Muscle of leg (tissue), 3 donors: ENCODE measurements at regions not wholly inside any gene's neighbourhood (a gene's known extent, or its start where the extent isn't known, plus 50 kb on each side); places are given as distances from the start of the nearest gene placed in this dataset.
"Not testable (repeated sequence)": the region's sequence is repeated elsewhere in the genome, so short reads cannot be mapped to it uniquely, and the experiment has no call there.

Experiments used
- DNase-seq: peaks from one replicate; pipeline ENCODE4 v3.0.0; 2013
- H3K27ac ChIP-seq: one replicate; pipeline ENCODE4 v1.5.1; 2013; ENCODE audit warnings: mild to moderate bottlenecking, low read length, control low read depth
- H3K27me3 ChIP-seq: one replicate; pipeline ENCODE4 v1.6.1; 2013; ENCODE audit warnings: low read length; ENCODE audit not compliant: control insufficient read depth, insufficient read depth
- H3K36me3 ChIP-seq: one replicate; pipeline ENCODE4 v1.6.1; 2013; ENCODE audit warnings: low read length; ENCODE audit not compliant: control insufficient read depth, insufficient read depth
- H3K4me1 ChIP-seq: one replicate; pipeline ENCODE4 v1.6.1; 2013; ENCODE audit warnings: low read length; ENCODE audit not compliant: control insufficient read depth, insufficient read depth
- H3K4me3 ChIP-seq: one replicate; pipeline ENCODE4 v1.5.1; 2013; ENCODE audit warnings: low read length, control low read depth
- H3K9me3 ChIP-seq: replicated peaks from 2 replicates; pipeline ENCODE4 v1.6.1; 2013; ENCODE audit warnings: low read depth, low read length; ENCODE audit not compliant: control insufficient read depth
- WGBS: methylation state at CpG from one replicate; pipeline ENCODE4 v1.1.5; 2013; ENCODE audit warnings: missing lambda C conversion rate; ENCODE audit not compliant: insufficient coverage; 5-methylcytosine and 5-hydroxymethylcytosine counted together

DNA sequence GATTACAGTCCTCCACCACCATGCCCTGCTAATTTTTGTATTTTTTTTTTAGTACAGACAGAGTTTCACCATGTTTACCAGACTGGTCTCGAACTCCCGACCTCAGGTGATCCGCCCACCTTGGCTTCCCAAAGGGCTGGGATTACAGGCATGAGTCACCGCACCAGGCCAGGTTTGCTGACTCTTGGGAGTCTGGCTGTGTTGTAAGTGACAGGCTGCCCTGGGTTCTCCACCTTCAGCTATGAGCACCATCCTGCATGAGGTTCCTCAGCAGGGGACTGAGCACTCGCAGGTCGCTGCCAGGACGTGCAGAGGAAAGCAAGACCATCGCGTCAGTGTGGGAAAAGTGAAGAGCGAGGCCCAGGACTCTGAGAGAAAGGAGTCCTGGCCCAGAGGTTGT is 112.6 kb upstream of the NDUFV2 start:
- H3K27ac ChIP-seq = no peak overlapping the region
- no peak overlapping the region for H3K4me3 ChIP-seq
- H3K9me3 ChIP-seq = no peaks in the 10 kb centered on the region
- H3K4me1 ChIP-seq = peaks cover 11% of the 10 kb centered on the region
- DNase-seq = no peak
- H3K36me3 ChIP-seq = no peaks in the 10 kb centered on the region
- H3K27me3 ChIP-seq = no peaks in the 10 kb centered on the region
- WGBS = 78% methylated on average over 8 of the region's 10 CpGs

GRCh38 chr18:8990276-8991031 is 112.0 kb upstream of the NDUFV2 start:
- no peak overlapping the region for H3K27ac ChIP-seq
- DNase-seq = peak; percentile 57

GRCh38 chr18:8991155-8991554 is 111.3 kb upstream of the NDUFV2 start:
- no CpG with 5 or more reads among the region's 2 CpGs for WGBS
- H3K4me1 ChIP-seq = peaks cover 11% of the 10 kb centered on the region
- H3K4me3 ChIP-seq = no peak overlapping the region
- H3K27me3 ChIP-seq = no peaks in the 10 kb centered on the region
- DNase-seq = peak; percentile 35
- no peak overlapping the region for H3K27ac ChIP-seq
- H3K9me3 ChIP-seq = no peaks in the 10 kb centered on the region
- H3K36me3 ChIP-seq = no peaks in the 10 kb centered on the region

More at GRCh38 chr18:8990276-8991031, 112.0 kb upstream of the NDUFV2 start:
- Histone ChIP-seq H3K9me3 (no peaks in the 10 kb centered on the region), H3K4me3 (no peak overlapping the region), H3K4me1 (peaks cover 11% of the 10 kb centered on the region), H3K36me3 (no peaks in the 10 kb centered on the region), H3K27me3 (no peaks in the 10 kb centered on the region)
- WGBS = 47% methylated on average over 23 of the region's 27 CpGs

- WGBS = 100% methylated on average over 2 of the region's 4 CpGs
Observed at GRCh38 chr18:8992500-8992899, 110.0 kb upstream of the NDUFV2 start.

DNA sequence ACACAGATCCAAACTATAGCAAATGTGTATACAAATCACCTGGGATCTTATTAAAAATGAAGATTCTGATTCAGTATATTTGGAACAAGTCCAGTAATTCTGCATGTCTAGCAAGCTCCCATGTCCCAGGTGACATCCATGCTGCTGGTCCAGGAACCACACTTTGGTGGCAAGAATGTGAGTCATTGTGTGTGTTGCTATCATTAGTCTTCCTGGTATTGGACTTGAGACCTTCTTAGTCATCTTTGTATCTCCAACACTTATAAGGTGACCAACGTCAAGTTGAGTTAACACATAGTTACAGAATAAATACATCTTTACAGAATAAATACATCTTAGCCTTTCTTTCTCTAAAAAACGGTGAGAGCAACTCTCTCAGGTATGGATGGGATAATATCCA is 107.9 kb upstream of the NDUFV2 start:
- H3K4me3 ChIP-seq = no peak overlapping the region
- WGBS = no CpG with 5 or more reads among the region's 2 CpGs

More at GRCh38 chr18:8992500-8992899, 110.0 kb upstream of the NDUFV2 start:
- DNase-seq, H3K27ac ChIP-seq, H3K4me3 ChIP-seq, H3K27me3 ChIP-seq, H3K9me3 ChIP-seq, H3K36me3 ChIP-seq: not testable (repeated sequence)
- H3K4me1 ChIP-seq = peaks cover 11% of the 10 kb centered on the region

GRCh38 chr18:8995096-8995495 is 107.4 kb upstream of the NDUFV2 start:
- no peak for DNase-seq
- Histone ChIP-seq H3K9me3 (peaks cover 4% of the 10 kb centered on the region), H3K27me3 (peaks cover 2% of the 10 kb centered on the region), H3K4me1 (peaks cover 10% of the 10 kb centered on the region), H3K4me3 (no peak overlapping the region), H3K36me3 (no peaks in the 10 kb centered on the region), H3K27ac (no peak overlapping the region)
- no CpG with 5 or more reads among the region's 3 CpGs for WGBS

More for the DNA sequence above, 107.9 kb upstream of the NDUFV2 start:
- DNase-seq = no peak
- Histone ChIP-seq H3K9me3 (peaks cover 4% of the 10 kb centered on the region), H3K27ac (no peak overlapping the region), H3K27me3 (no peaks in the 10 kb centered on the region), H3K36me3 (no peaks in the 10 kb centered on the region), H3K4me1 (peaks cover 11% of the 10 kb centered on the region)

GRCh38 chr18:8996771-8997432 is 105.6 kb upstream of the NDUFV2 start:
- WGBS = 75% methylated on average over 1 of the region's 3 CpGs
- H3K9me3 ChIP-seq = peaks cover 4% of the 10 kb centered on the region

DNA sequence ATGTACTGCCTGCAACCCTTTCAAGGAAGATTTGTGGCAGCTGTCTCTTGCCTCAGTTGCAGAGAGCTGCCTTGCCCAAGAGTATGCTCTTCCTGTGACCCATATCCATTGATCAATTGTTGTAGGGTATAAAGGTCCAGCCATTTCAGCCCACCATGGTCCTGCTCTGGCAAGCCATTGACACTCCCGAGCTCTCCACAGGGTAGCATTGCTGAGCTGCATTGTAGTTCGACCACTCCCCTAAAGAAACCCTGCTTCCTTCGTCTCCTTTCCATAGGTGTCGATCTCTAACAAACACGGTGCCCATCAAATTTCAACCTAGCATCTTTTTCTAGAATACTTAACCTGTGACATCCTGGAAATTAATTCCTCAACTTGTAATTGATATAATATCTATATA is 104.9 kb upstream of the NDUFV2 start:
- no peak overlapping the region for H3K27ac ChIP-seq
- H3K27me3 ChIP-seq = peaks cover 2% of the 10 kb centered on the region
- H3K4me1 ChIP-seq = no peaks in the 10 kb centered on the region
- H3K36me3 ChIP-seq = no peaks in the 10 kb centered on the region
- no peak overlapping the region for H3K4me3 ChIP-seq
- peaks cover 4% of the 10 kb centered on the region for H3K9me3 ChIP-seq
- no peak for DNase-seq
- WGBS = 46% methylated on average over 2 of the region's 5 CpGs

More at GRCh38 chr18:8996771-8997432, 105.6 kb upstream of the NDUFV2 start:
- Histone ChIP-seq H3K36me3 (no peaks in the 10 kb centered on the region), H3K27ac (no peak overlapping the region), H3K4me3 (no peak overlapping the region), H3K27me3 (peaks cover 2% of the 10 kb centered on the region), H3K4me1 (no peaks in the 10 kb centered on the region)
- no peak for DNase-seq

- no peak overlapping the region for H3K4me3 ChIP-seq
- H3K36me3 ChIP-seq = no peaks in the 10 kb centered on the region
- no peak overlapping the region for H3K27ac ChIP-seq
- H3K4me1 ChIP-seq = no peaks in the 10 kb centered on the region
- 100% methylated on average over 1 of the region's 4 CpGs for whole genome bisulfite sequencing
- DNase-seq = no peak
- peaks cover 5% of the 10 kb centered on the region for H3K9me3 ChIP-seq
- H3K27me3 ChIP-seq = peaks cover 2% of the 10 kb centered on the region
Observed at GRCh38 chr18:8998481-8999217, 103.8 kb upstream of the NDUFV2 start.

DNA sequence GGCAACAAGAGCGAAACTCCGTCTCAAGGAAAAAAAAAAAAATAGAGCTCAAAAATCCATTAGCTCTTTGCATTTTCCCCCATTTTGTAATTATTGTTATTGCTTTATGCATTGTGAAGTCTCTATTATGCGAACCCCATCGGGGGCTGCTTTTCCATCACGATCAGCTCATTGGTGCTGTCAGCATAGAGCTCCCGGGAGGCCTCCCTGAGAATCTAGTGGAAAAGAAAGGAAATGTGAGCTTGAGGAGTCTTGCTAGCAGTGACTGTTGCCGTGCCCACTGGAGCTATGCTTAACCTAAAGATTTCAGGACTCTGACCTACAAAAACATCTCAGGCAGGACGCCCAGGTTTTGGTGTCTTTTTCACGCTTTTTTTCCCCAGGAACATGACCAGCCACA is 102.6 kb upstream of the NDUFV2 start:
- Histone ChIP-seq H3K4me1 (no peaks in the 10 kb centered on the region), H3K27ac (no peak overlapping the region), H3K4me3 (no peak overlapping the region), H3K27me3 (peaks cover 2% of the 10 kb centered on the region), H3K9me3 (peaks cover 6% of the 10 kb centered on the region), H3K36me3 (no peaks in the 10 kb centered on the region)
- WGBS = 26% methylated on average over 2 of the region's 9 CpGs
- peak; percentile 21 for DNase-seq
